NCI-H2081 (cell line): ENCODE measurements at regions not wholly inside any gene's neighbourhood (a gene's known extent, or its start where the extent isn't known, plus 50 kb on each side); places are given as distances from the start of the nearest gene placed in this dataset.
"Not testable (repeated sequence)": the region's sequence is repeated elsewhere in the genome, so short reads cannot be mapped to it uniquely, and the experiment has no call there.

Source experiments
- DNase-seq, 2 experiments: peaks; one replicate each; lab custom pipeline; 2025; lab: John Stamatoyannopoulos, UW

GRCh38 chr3:152153115-152153514 lies 115.6 kb upstream of the MBNL1 start:
- DNase-seq: not testable (repeated sequence)

GRCh38 chr3:152155246-152156020 lies 113.3 kb upstream of the MBNL1 start:
- DNase-seq: no peak

GRCh38 chr3:152156880-152157279 lies 111.8 kb upstream of the MBNL1 start:
- DNase-seq: no peak

- no peak for DNase-seq
Measured at GRCh38 chr3:152157337-152157736, 111.4 kb upstream of the MBNL1 start.

GRCh38 chr3:152159328-152159727 lies 109.4 kb upstream of the MBNL1 start:
- DNase-seq: no peak

GRCh38 chr3:152160350-152161011 lies 108.2 kb upstream of the MBNL1 start:
- no peak for DNase-seq

GRCh38 chr3:152172460-152172859 lies 96.3 kb upstream of the MBNL1 start:
- DNase-seq: no peak

GRCh38 chr3:152173627-152174026 lies 95.1 kb upstream of the MBNL1 start:
- DNase-seq: no peak

GRCh38 chr3:152174876-152175527 lies 93.7 kb upstream of the MBNL1 start:
- DNase-seq: no peak

GRCh38 chr3:152175528-152175889 lies 93.2 kb upstream of the MBNL1 start:
- no peak for DNase-seq

GRCh38 chr3:152176241-152176640 lies 92.5 kb upstream of the MBNL1 start:
- DNase-seq: no peak

GRCh38 chr3:152176998-152177397 lies 91.7 kb upstream of the MBNL1 start:
- no peak for DNase-seq

GRCh38 chr3:152177757-152178156 lies 91.0 kb upstream of the MBNL1 start:
- DNase-seq: no peak

GRCh38 chr3:152183473-152183872 lies 85.3 kb upstream of the MBNL1 start:
- peak; percentile 39 to 45 for DNase-seq

GRCh38 chr3:152184971-152185686 lies 83.6 kb upstream of the MBNL1 start:
- no peak for DNase-seq

GRCh38 chr3:152185891-152186630 lies 82.7 kb upstream of the MBNL1 start:
- DNase-seq: no peak

GRCh38 chr3:152190636-152191183 lies 78.0 kb upstream of the MBNL1 start:
- peak; percentile 5 to 70 for DNase-seq

GRCh38 chr3:152192050-152192449 lies 76.7 kb upstream of the MBNL1 start:
- DNase-seq: no peak

GRCh38 chr3:152192936-152193672 lies 75.6 kb upstream of the MBNL1 start:
- no peak for DNase-seq

- no peak for DNase-seq
Measured at GRCh38 chr3:152193673-152194267, 75.0 kb upstream of the MBNL1 start.
